Caco-2 (cell line): ENCODE measurements at regions not wholly inside any gene's neighbourhood (a gene's known extent, or its start where the extent isn't known, plus 50 kb on each side); places are given as distances from the start of the nearest gene placed in this dataset.

Experiments
- BruUV-seq: library from RNA; stranded (reverse); fragments of 400-500 nt; replicated peaks from 2 replicates; lab custom pipeline; 2021; lab: Mats Ljungman, UMichigan
- CTCF ChIA-PET: fragments of 300-600 bp; sonication (Branson Sonifier 250); formaldehyde crosslinking; loops from one replicate; lab custom pipeline; 2022; ENCODE audit warnings: antibody characterized with exemption; lab: Charles Lee
- POLR2A ChIA-PET: fragments of 300-600 bp; sonication (Branson Sonifier 250); formaldehyde crosslinking; loops from one replicate; lab custom pipeline; 2022; ENCODE audit warnings: antibody characterized with exemption; lab: Charles Lee
- DNase-seq, 2 experiments: peaks; one replicate each; pipeline versions ENCODE4 v3.0.0 to v3.0.0-alpha.2; 2020 to 2022
- H3K27me3 ChIP-seq: replicated peaks from 2 replicates; pipeline ENCODE4 v1.6.0; 2011; ENCODE audit warnings: low read length; ENCODE audit not compliant: control insufficient read depth, insufficient read depth
- H3K36me3 ChIP-seq: 2 replicates; pipeline ENCODE4 v1.5.1; 2011; ENCODE audit warnings: low read length; ENCODE audit not compliant: control insufficient read depth, insufficient read depth
- H3K4me1 ChIP-seq: fragments of 250-450 bp; sonication (Bioruptor Pico); 2 replicates; pipeline ENCODE4 v1.5.1; 2020; ENCODE audit warnings: mild to moderate bottlenecking
- H3K4me3 ChIP-seq: 2 replicates; pipeline ENCODE4 v1.5.1; 2011; ENCODE audit warnings: low read depth, mild to moderate bottlenecking, control low read depth, low read length
- H3K9me3 ChIP-seq: fragments of 250-450 bp; sonication (Bioruptor Pico); 2 replicates; pipeline ENCODE4 v1.5.1; 2020; ENCODE audit warnings: mild to moderate bottlenecking, moderate library complexity
- H3K27ac Mint-ChIP-seq: one replicate; pipeline ENCODE4 v1.8.0; 2022; ENCODE audit warnings: mixed read lengths; ENCODE audit not compliant: unreplicated experiment
- H3K27me3 Mint-ChIP-seq: one replicate; pipeline ENCODE4 v1.8.0; 2022; ENCODE audit warnings: mixed read lengths; ENCODE audit not compliant: insufficient read depth, unreplicated experiment
- H3K36me3 Mint-ChIP-seq: one replicate; pipeline ENCODE4 v1.8.0; 2022; ENCODE audit warnings: mild to moderate bottlenecking, mixed read lengths; ENCODE audit not compliant: insufficient read depth, unreplicated experiment
- H3K4me1 Mint-ChIP-seq: one replicate; pipeline ENCODE4 v1.8.0; 2022; ENCODE audit warnings: low read depth, mixed read lengths; ENCODE audit not compliant: unreplicated experiment
- H3K4me3 Mint-ChIP-seq: one replicate; pipeline ENCODE4 v1.8.0; 2022; ENCODE audit warnings: mild to moderate bottlenecking, moderate library complexity, mixed read lengths; ENCODE audit not compliant: unreplicated experiment
- H3K9me3 Mint-ChIP-seq: one replicate; pipeline ENCODE4 v1.8.0; 2022; ENCODE audit warnings: mixed read lengths; ENCODE audit not compliant: unreplicated experiment
- intact Hi-C: fragments of 100-400 bp; cut with micrococcal nuclease; formaldehyde crosslinking; loops from one replicate; pipeline ENCODE4 v1.10.0; 2022; ENCODE audit not compliant: unreplicated experiment
- TF ChIP-seq, protein P1 (sequence below), 2 experiments: fragments of 200-600 bp in 1 of 2; IDR thresholded peaks; 1 replicate in 1 of 2; 2 replicates in 1 of 2; pipeline versions ENCODE4 v1.5.1 to v1.8.0; 2011 to 2022; ENCODE audit warnings: antibody characterized with exemption in 1 of 2, control low read depth in 1 of 2, inconsistent platforms in 1 of 2, low read depth in 1 of 2, low read length in 1 of 2, mild to moderate bottlenecking in 1 of 2, moderate library complexity in 1 of 2; ENCODE audit not compliant: insufficient read depth in 1 of 2, severe bottlenecking in 1 of 2, unreplicated experiment in 1 of 2

DNA sequence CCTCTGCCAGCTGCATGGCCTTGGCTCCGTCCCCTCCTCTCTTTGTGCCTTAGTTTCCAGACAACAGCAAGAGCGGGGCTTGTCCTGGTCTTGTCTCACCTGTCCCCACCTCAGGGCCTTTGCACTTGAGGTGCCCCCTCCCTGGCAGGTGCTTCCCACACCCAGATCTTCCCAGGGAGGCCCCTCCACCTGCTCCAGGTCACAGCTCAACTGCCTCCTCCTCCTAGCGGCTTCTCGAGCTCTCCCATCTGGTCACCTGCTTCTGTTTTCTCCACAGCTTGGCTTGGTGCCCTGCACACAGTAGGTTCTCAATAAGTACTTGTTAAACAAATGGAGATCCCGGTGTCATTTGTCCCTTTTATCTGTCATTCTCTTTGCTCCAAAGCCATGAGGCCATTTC is 64.3 kb upstream of the ZNF716 start:
- CTCF ChIA-PET, result no interaction called here
- Histone ChIP-seq H3K27me3 (no peaks in the 10 kb centered on the region), H3K9me3 (no peaks in the 10 kb centered on the region; the same call in 1 of the 2 replicates), H3K36me3 (no peaks in the 10 kb centered on the region), H3K4me3 (no peak overlapping the region), H3K4me1 (no peaks in the 10 kb centered on the region)
- POLR2A ChIA-PET, result no interaction called here
- TF ChIP-seq, protein P1, sequence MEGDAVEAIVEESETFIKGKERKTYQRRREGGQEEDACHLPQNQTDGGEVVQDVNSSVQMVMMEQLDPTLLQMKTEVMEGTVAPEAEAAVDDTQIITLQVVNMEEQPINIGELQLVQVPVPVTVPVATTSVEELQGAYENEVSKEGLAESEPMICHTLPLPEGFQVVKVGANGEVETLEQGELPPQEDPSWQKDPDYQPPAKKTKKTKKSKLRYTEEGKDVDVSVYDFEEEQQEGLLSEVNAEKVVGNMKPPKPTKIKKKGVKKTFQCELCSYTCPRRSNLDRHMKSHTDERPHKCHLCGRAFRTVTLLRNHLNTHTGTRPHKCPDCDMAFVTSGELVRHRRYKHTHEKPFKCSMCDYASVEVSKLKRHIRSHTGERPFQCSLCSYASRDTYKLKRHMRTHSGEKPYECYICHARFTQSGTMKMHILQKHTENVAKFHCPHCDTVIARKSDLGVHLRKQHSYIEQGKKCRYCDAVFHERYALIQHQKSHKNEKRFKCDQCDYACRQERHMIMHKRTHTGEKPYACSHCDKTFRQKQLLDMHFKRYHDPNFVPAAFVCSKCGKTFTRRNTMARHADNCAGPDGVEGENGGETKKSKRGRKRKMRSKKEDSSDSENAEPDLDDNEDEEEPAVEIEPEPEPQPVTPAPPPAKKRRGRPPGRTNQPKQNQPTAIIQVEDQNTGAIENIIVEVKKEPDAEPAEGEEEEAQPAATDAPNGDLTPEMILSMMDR (IDR thresholded peaks at IDR 0.05; ENCODE audit: insufficient read depth in 1 of 2, low read depth in 1 of 2, low read length in 1 of 2, severe bottlenecking in 1 of 2, unreplicated experiment in 1 of 2), result no peak
- Mint-ChIP-seq H3K36me3 (no peaks in the 10 kb centered on the region), H3K27ac (no peak overlapping the region), H3K4me3 (no peak overlapping the region), H3K27me3 (no peaks in the 10 kb centered on the region), H3K4me1 (no peaks in the 10 kb centered on the region), H3K9me3 (peaks cover 23% of the 10 kb centered on the region)
- no peak for DNase-seq
- no TSS peak for BruUV-seq
- intact Hi-C loops, result no loop called here

DNA sequence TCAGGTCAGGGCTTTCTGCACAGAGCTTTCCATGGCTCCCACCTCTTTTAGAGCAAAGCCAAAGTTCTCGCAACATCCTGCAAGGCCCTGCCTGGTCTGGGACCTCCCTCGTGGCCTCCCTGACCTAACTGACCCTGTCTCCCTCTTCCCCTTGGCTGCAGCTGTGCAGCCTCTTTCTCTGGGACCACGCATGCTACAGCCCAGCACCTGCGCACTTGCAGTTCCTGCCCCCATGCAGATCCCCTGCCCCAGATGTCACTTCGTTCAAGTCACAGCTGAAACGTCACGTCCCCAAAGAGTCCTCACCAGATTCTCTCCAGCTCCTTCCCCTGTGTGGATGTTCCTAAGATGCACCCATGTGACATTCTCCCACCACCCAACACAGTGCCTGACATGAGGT is 61.2 kb upstream of the ZNF716 start:
- Mint-ChIP-seq H3K9me3 (peaks cover 8% of the 10 kb centered on the region), H3K36me3 (no peaks in the 10 kb centered on the region), H3K27ac (no peak overlapping the region), H3K4me3 (no peak overlapping the region), H3K4me1 (no peaks in the 10 kb centered on the region), H3K27me3 (no peaks in the 10 kb centered on the region)
- TF ChIP-seq, protein P1 (IDR thresholded peaks at IDR 0.05; ENCODE audit: insufficient read depth in 1 of 2, low read depth in 1 of 2, low read length in 1 of 2, severe bottlenecking in 1 of 2, unreplicated experiment in 1 of 2), result no peak
- ChIA-PET CTCF (no interaction called here), POLR2A (no interaction called here)
- Histone ChIP-seq H3K9me3 (no peaks in the 10 kb centered on the region; the same call in 1 of the 2 replicates), H3K4me3 (no peak overlapping the region), H3K36me3 (no peaks in the 10 kb centered on the region), H3K27me3 (no peaks in the 10 kb centered on the region), H3K4me1 (no peaks in the 10 kb centered on the region)
- no TSS peak for BruUV-seq
- intact Hi-C loops, result no loop called here
- no peak for DNase-seq

DNA sequence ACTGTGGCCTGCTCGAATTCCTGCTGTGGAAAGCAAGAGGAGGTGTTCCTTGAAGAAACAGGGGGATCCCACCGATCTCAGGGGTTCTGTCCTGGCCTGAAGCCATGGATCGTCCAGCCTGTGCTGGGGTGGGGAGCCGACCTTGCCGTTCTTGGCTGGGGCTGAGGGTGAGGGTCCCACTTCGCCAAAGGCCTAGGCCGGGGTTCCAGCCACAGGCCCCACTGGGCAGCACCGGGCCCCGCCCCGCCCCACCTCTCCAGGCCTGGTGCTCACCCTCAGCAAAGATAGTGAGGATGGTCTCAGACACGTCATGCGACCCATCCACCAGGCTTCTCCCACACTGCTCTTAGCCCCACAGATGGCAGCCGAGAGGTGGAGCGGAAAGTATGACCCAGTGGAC is 51.4 kb upstream of the ZNF716 start:
- Histone ChIP-seq H3K9me3 (peaks cover 7% of the 10 kb centered on the region; the same call in 1 of the 2 replicates), H3K36me3 (no peaks in the 10 kb centered on the region), H3K4me3 (no peak overlapping the region), H3K27me3 (no peaks in the 10 kb centered on the region), H3K4me1 (no peaks in the 10 kb centered on the region)
- ChIA-PET CTCF (no interaction called here), POLR2A (no interaction called here)
- no peaks in the 10 kb centered on the region for H3K36me3 Mint-ChIP-seq
- H3K4me3 Mint-ChIP-seq, result no peak overlapping the region
- H3K9me3 Mint-ChIP-seq, result peaks cover 48% of the 10 kb centered on the region
- intact Hi-C loops, result no loop called here
- BruUV-seq, result no TSS peak
- TF ChIP-seq, protein P1 (IDR thresholded peaks at IDR 0.05; ENCODE audit: insufficient read depth in 1 of 2, low read depth in 1 of 2, low read length in 1 of 2, severe bottlenecking in 1 of 2, unreplicated experiment in 1 of 2), result no peak
- no peaks in the 10 kb centered on the region for H3K27me3 Mint-ChIP-seq
- H3K27ac Mint-ChIP-seq, result no peak overlapping the region
- no peak for DNase-seq
- H3K4me1 Mint-ChIP-seq, result no peaks in the 10 kb centered on the region
